ENCODE measurements at regions not wholly inside any gene's neighbourhood (a gene's known extent, or its start where the extent isn't known, plus 50 kb on each side); places are given as distances from the start of the nearest gene placed in this dataset.

DNA sequence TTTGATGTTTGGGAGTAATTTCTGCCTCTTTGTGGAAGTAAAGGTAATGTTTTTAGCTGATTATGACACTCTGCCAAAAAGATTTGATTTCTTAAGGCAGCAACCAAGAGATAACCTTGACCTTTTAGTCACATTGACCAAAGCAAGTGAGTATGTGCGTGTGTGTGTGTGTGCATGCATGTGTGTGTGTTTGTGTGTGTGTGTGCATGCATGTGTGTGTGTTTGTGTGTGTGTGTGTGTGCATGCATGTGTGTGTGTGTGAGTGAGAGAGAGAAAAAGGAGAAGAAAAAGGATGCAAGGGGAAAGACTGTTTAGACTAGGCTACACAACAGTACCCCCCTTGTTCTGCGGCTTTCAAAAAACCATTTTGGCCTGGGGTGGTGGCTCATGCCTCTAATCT is 88.1 kb upstream of the NPVF start:
- no peak for DNase-seq

GRCh38 chr7:25318047-25318446 is 89.8 kb upstream of the NPVF start:
- DNase-seq: no peak

GRCh38 chr7:25319707-25320106 is 91.4 kb upstream of the NPVF start:
- no peak for DNase-seq

DNA sequence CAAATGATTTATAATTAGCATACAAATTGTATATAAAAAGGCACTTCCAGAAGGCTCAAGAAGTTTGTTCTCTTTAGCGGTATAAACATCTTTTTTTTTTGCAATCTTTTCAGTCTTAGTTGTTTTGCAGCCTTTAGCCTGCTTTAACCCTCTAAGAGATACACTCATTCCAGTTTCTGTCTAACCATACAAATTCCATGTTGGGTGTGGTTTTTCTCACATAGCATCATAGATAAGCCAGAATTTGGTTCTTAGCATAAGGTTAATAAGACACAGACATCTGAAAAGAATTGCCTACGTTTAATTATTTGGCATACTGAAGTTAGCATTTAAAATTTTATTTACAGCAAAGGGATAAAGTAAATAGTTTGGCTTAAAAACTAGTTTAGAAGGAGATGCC is 92.5 kb upstream of the NPVF start:
- no peak for DNase-seq

DNA sequence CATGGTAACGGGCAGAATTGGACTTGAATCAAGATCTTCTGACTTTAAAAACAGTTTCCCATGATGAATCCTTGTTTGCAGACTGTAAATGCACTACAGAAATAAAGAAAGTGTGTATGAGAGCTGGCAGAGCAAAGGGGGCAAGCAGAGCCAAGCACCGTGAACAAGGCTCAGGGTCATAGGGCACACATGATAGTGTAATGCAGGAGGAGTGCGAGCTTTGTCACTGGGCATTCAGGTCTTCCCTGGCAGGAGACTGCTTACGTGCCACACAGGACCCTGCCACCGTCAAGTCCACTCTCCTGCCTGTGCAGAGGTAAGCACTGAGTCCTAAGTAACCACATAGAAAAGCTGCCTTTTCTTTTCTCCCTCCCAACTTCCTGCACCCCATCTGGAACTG is 93.1 kb upstream of the NPVF start:
- DNase-seq: no peak

GRCh38 chr7:25322473-25322872 is 94.2 kb upstream of the NPVF start:
- DNase-seq: no peak

DNA sequence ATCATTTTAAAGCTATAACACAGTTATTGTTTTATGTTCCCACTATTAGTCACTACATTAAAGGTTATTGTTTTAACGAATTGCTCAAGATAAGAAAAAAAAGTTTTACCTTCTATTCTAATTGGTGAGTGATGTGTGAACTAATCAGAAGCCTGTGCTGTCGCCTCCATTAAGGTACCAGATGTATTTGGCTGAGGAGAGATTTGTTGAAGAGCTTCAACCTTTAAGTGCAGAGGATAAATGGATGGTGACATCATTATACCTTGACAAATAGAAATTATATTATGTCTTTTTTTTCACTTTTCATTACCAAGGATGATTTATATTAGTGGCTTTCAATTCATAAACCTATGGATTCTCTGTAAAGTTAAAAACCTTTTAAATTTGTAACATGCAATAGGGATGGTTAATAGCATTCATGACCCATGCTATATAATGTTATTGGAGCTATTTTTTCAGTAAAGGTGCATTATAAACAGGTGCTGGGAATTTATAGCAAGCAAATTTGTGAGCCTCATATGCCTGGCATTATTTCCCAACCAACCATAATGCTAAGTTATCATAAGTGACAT is 97.0 kb upstream of the NPVF start:
- no peak for DNase-seq

- DNase-seq: no peak
Observed at GRCh38 chr7:25326501-25327156, 98.3 kb upstream of the NPVF start.

DNA sequence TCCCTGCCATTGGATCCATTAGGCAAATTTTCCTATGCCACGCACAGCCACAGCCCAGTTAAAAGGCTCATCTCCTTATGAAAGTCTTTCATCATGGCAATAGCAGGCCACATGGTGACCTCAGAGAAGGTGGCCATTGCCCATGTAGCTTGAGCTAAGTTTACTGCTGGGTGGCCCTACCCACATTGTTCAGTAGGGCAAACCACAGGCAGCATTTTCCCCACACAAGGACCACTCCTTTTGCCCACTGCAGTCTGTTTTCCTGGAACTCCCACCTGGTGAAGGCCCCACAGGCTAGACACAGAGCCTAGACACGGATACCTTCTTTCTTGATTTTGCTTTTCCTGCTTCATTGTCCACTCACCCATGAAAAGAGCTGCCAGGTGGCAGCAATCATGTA is 101.5 kb upstream of the NPVF start:
- DNase-seq: no peak

GRCh38 chr7:25333296-25333928 is 105.1 kb upstream of the NPVF start:
- no peak for DNase-seq

GRCh38 chr7:25347360-25348066 is 119.2 kb upstream of the NPVF start:
- no peak for DNase-seq

GRCh38 chr7:25348104-25348503 is 119.8 kb upstream of the NPVF start:
- DNase-seq: no peak

DNA sequence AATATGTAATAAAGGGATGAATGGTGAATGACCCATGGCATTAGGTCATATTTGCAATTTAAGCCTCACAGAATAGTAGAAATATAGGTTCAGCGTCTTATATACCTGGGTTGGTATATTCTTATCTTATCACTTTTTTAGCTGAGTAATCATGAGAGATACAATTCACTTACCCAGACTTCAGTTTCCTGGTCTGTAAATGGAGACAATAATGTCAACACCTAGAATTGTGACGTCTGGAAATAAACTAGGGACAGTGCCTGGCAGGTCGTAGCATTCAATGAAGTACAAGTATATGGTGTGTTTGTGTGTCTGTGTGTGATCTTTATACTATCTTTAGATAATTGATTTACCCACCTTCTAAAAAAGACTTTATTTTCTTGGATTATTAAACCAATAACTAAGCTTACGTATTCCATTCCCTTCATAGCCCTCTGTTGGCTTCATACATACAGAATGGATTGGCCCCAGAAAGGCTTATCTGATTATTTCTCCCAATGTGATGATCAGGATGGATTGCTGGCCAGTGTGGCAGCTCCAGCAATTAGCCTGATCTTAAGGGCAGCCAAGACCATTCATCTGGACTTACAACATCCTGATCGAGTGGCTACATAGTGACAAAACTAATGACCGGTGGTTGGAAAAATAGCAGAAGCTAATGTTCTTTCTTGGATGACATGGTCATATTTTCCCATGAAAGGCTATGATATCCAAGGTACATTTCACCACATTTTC is 121.2 kb upstream of the NPVF start:
- no peak for DNase-seq

DNA sequence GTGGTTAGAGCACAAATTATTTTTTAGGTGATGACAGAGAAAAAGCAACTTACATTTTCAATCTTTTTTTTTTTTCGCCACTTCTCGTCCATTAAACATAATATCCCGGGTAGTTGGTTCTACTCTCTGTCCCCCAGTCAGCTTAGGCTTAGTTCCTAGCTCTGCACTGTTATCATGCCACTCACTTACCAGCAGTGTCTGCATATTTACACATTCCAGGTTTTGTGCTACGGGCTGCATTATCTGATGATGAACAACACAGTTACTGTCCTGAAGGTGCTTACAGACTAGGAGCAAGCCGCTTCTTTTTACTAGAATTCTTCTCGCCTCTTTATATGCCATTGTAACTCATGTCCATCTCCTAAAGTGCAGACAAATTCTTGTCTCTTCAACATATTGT is 121.8 kb upstream of the NPVF start:
- DNase-seq: no peak

DNA sequence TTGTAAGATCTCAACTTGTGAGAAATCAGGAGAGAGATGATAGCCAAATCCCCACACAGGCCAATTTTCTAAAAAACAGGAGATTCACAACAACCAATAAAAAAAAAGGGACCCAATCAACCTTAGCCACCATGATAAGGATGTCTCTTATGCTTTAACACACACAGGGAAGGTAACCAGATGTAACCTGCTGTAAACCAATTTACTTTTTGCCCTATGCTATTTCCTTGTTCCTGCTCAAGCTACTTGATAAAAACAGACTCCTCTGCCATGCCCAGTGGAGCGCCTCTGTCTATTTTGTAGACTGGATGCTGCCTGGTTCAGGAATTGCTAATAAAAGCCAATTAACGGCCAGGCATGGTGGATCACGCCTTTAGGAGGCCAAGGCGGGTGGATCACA is 123.5 kb upstream of the NPVF start:
- DNase-seq: no peak

- no peak for DNase-seq
Observed at GRCh38 chr7:25353196-25353595, 124.9 kb upstream of the NPVF start.

GRCh38 chr7:25353732-25354131 is 125.4 kb upstream of the NPVF start:
- DNase-seq: no peak

GRCh38 chr7:25356534-25357151 is 128.4 kb upstream of the NPVF start:
- DNase-seq: no peak

DNA sequence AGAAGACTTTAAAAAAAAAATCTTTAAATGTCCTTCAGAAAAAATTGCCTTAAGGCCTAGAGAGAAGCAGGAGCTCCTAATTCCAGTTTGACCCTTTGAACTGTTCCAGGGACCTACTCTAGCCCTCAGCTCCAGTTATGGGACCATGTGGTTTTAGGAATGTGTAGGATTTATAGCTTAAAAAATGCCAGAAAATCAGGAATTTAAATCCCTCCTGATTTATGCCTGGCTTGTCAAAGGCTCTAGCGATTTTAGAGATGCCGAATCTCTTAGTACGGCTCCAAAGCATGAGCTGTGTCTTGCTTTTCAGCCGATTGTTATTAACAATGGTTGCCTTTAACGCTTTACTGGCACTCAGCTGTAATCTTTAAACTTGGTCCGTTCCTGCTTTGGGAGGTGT is 130.6 kb upstream of the NPVF start:
- DNase-seq: no peak

GRCh38 chr7:25359471-25360059 is 131.3 kb upstream of the NPVF start:
- no peak for DNase-seq

GRCh38 chr7:25360451-25360850 is 132.2 kb upstream of the NPVF start:
- no peak for DNase-seq

DNA sequence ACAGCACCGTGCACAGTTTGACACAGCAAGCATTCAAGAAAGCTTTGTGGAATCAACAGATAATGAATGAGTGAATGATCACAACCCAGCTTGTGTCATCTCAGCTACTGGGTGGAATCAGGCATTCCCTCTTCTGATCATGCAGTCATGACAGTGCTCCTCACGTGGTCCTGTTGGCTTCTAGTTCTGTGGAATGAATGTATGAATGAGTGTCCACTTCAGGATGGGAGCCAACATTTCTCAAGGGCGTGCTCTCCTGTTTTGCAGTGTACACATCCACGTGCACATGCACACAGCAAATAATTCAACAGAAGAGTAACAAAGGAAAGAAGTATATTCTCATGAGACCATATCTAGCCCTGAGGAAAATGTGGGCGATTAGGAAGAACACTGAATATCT is 133.1 kb upstream of the NPVF start:
- DNase-seq: no peak

- DNase-seq: no peak
Observed at GRCh38 chr7:25361863-25362262, 133.6 kb upstream of the NPVF start.
